ENCODE measurements at regions not wholly inside any gene's neighbourhood (a gene's known extent, or its start where the extent isn't known, plus 50 kb on each side); places are given as distances from the start of the nearest gene placed in this dataset.
"Not testable (repeated sequence)": the region's sequence is repeated elsewhere in the genome, so short reads cannot be mapped to it uniquely, and the experiment has no call there.

DNA sequence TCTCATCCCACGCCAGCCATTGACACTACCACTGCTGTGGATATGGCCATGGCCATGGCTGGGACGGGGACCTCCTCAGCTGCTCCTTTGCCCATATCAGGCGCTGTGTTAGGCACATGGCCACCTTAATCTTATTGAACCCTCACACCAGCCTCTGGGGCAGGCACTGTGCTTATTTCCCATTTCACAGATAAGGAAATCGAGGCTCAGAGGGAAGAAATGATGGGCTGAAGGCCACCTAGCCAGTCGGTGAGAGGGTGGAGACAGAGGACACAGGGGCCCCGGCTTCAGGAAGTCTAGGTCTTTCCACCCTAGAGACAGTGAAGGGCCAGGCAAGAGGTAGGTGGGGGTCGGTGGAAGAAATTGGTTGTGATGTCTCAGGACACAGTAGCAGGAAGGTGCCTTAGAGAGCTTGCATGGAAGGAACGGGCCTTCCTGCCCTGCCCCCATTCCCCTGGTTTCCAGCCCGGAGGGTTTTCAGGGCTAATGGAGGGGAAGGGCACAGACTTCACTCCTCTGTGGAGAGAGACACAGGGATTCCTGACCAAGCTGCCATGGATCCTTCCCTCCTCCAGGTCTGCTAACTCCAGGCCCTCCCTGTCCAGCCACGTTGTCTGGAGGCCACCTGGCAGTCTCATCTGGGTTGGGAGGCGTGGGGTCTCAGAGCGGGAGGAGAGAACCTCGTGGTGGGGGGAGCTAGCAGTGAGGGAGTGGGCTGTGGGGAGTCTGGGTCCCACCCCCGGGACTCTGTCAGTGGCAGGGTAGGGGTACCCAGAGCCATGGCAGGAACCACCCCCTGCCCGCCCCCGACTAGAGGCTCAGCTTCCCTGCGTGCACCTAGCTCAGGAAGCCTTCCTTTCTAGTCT, 120.4 kb downstream of the VEGFA start:
- intact Hi-C loops (cut with DNase I): no loop called here
- no peak for DNase-seq (ENCODE audit: missing footprints)
- no peak for ATAC-seq

DNA sequence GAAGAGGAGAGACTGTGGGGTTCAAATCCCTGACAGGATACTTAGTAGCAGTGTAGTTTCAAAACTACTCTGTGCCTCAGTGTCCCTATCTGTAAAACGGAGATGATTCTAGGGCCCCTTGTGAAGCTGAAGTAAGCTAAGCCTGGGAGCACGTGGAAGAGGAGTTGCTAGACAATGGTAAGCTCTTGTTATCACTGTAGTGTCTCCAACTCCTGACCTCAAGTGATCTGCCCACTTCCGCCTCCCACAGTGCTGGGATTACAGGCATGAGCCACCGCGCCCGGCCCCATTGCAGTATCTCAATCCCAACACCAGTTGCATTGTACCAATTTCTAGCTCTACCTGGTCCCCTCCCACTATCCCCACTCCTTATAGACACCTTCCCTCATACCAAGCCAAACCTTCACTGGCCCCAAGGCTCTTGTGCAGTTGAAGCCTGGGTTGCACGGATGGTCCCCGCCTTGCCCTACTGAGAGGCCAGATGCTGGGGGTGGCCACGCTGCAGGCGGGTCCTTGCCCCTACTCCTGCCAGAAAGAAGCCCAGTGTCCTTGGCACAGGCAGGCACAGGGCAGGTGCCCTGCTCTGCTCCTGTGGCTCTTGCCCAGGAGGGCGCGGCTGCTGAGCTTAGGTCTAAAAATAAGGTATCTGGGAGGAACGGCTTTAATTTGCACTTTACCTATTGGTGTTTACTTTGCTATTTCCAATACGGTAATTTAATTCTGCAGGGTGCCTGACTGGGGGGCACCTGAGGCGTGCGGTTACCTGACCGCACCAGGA, 118.1 kb downstream of the VEGFA start:
- DNase-seq (ENCODE audit: missing footprints): no peak
- ATAC-seq: peak; percentile 24

DNA sequence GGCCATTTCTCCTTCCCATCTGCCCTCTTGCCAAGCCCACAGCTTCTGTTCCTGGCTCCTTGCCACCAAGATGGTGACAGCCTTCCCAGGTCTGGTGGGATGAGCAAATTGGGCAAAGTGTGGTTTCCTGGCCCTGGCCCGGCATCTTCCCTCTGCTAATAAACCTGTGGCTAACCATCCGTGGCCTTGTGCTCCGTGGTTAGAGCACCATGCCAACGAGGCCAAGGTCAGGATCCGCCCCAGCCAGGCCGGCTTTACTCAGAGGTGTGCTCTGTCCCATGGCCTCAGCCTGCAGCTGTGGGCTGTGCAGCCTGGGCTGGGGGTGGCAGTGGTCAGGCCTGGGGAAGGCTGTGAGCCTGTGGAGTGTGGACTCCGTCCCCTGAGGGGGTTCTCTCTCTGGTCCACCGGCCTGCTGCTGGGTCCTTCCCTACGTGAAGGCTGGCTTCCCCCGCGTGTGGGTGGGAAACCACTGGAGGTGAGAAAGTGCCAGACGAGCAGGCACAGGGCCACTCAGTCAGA, 117.4 kb downstream of the VEGFA start:
- no peak for DNase-seq (ENCODE audit: missing footprints)
- ATAC-seq: no peak
- intact Hi-C loops (cut with DNase I): no loop called here

More for the DNA sequence above, 118.1 kb downstream of the VEGFA start:
- intact Hi-C loops (cut with DNase I): no loop called here

DNA sequence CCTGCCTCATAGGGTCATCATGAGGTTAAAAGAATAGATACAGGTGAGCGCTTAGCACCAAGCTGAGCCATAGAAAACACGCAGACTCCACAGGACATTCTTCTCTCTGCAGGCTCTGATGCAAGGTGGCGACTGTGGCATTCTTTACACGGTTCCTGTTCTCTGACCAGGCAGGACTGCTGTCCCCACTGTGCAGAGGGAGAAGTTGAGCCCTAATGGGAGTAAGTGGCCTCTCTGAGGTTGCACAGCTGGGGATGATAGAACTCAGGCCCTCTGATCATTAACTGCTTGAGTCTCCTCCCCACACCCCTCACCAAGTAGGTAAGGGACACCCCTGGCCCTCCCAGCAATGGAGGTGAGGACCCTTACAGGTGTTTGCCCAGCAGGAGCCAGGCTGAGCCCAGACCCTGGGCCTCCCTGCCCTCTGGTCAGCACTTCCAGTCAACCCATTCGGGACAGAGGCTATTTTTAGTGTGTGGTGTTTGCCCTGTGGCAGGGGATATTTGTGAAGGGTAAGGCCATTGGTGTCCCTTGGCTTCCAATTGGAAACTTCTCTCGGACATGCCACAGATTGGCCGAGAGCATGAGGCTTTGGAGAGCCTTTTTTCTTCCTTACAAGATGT, 116.8 kb downstream of the VEGFA start:
- ATAC-seq (no peak), DNase-seq (ENCODE audit: missing footprints) (no peak)
- intact Hi-C loops (cut with DNase I): no loop called here

DNA sequence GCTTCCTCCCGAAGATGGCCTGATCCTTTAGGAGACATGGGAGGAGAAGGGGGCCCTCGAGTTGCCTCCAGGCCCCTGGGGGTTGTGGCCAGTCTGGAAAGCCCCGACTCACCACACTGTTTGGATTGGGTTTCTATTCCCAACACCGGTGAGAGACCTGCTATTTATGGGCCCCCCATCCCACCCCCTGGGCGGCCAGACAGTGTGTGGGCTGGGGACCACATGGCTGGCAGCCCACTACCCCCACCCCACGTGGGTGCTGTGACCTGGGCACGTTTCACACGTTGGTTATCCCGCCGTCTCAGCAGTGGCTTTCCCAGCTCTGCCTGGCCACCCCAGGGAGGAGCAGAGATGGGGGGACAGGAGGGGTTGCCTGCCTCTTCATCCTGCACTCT, 116.1 kb downstream of the VEGFA start:
- ATAC-seq (no peak), DNase-seq (ENCODE audit: missing footprints) (no peak)
- intact Hi-C loops (cut with DNase I): no loop called here

DNA sequence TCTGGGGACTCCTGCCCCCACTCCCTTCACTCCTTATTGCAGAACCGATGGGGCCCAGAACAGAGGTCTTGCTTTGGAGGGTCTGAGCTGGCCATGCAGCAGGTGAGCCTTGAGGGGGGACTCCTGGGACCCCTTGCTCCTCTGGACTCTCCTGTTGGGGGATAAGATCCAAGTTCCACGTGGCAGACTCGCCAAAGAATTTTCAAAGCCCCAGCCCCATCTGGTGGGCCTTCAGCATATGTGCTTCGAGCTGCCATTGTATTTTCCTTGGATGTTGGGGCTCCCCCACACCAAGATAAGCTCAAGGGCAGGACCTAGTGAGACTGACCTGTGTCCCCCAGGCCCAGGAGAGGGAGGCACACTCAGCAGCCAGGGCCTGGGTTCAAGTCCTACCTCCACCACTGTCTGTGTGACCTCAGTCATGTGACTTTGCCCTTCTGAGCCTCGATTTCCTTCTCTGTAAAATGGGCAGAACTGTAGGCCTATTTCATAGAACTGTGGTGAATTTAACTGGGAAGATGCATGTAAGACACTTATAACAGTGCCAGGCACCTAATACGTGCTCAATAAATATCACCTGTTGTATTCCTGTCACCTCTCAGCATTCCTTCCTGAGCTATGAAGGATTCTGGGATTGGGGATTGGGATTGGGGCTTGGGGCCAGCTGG, 115.5 kb downstream of the VEGFA start:
- ATAC-seq: no peak
- intact Hi-C loops (cut with DNase I): no loop called here
- DNase-seq (ENCODE audit: missing footprints): no peak

DNA sequence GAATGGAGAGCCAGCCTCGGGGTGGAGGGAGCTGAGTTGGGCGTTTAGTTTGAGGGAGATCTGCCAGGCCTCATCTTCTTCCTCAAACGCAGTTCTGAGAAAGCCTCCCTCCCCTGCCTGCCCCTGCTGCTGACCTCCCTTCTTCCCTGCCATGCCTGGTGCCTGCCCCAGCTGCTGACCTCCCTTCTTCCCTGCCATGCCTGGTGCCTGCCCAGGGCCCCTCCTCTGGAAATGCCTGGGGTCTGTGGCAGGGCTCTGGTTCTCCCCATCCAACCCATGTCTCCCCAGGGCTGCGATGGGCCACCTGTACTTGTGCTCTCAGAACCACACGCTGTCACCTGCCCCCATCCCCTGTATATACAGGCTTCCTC, 114.6 kb downstream of the VEGFA start:
- ATAC-seq: peak; percentile 41
- no peak for DNase-seq (ENCODE audit: missing footprints)
- intact Hi-C loops (cut with DNase I): no loop called here

DNA sequence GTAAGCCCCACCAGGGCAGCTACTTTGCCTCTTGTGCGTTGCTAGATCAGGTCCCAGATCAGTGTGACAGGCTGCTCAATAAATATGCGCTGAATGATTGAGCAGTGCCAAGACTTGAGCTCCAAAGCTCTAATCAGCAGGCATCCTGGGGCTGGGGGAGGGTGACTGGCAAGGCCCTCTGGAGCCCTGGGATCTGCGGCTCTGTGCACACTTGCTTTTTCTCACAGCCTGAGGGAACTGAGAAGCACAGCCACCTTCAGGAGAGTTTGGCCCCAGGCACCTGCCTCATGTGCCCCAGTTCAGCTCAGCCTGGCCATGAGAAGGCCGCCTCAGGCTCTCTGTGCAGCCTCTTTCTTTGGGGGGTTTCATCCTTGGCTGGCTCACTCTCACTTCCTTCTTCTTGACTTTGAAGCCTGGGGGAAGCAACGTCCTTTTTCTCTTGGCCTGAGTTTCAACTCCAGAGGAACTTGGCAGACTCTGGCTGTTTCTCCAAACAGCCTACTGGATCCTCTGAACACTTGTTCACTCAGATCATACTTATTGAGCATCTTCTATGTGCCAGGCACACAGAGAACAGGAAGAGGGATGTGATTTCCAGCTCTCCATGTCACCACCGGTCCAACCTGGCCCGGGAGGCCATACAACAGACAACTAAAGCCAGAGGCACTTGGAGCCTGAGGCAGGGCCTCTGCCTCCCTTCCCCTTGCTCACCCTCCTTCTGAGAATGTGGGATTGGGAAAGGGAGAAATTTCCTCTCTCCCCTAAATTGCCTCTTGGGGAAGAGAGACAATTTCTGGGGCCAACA, 114.0 kb downstream of the VEGFA start:
- intact Hi-C loops (cut with DNase I): no loop called here
- ATAC-seq: no peak

DNA sequence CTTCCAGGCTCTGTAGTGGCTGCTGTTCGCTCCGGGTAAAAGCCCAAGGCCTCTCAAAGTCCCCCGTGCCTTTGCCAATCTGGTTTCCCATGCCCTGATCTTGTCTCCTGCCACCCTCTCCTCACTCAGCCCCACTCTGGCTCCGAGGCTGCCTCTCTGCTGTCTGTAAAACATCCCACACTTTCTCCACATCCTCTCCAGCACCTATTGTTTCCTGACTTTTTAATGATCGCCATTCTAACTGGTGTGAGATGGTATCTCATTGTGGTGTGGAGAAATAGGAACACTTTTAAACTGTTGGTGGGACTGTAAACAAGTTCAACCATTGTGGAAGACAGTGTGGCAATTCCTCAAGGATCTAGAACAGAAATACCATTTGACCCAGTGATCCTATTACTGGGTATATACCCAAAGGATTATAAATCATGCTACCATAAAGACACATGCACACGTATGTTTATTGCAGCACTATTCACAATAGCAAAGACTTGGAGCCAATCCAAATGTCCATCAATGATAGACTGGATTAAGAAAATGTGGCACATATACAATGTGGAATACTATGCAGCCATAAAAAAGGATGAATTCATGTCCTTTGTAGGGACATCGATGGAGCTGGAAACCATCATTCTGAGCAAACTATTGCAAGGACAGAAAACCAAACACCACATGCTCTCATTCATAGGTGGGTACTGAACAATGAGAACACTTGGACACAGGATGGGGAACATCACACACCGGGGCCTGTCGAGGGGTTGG, 112.9 kb downstream of the VEGFA start:
- ATAC-seq; DNase-seq (ENCODE audit: missing footprints); intact Hi-C loops (cut with DNase I): not testable (repeated sequence)

More for the DNA sequence above, 114.0 kb downstream of the VEGFA start:
- DNase-seq (ENCODE audit: missing footprints): no peak

DNA sequence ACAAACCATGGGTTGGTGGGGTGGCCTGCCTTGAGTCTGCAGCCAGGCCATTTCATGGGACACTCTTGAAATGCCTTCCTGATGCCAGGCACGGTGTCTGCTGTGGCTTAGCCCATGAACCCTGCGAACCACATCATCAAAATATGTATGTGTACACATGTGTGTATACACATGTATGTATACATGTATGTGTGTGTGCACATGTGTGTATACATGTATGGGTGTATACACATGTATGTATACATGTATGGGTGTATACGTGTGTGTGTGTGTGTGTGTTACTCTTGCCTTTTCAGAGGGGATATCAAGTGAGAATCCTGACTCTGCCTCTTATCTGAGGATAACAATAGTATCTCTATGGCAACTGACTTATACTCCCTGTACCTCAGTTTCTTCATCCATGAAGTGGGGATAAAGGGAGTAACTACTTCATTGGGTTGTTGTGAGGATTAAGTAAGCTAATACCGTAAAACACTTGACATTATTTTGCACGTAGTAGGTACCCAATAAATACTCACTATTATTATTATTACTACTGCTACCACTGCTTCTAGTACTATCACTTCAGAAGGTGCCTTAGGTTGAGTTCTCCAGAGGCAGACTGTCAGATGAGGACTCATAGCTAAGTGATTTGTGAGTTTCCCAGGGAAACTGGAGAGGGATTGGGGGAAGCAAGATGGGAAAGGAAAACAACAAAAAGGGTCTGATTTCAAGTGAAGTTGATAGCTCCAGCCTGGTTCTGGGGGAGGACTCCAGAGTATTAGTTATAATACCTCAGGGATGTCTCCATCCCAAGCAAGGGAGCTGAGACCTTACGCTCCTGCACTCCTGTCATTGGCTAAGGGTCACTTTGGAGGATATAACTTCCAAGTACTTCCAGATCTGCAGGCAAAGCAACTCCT, 110.5 kb downstream of the VEGFA start:
- no peak for DNase-seq (ENCODE audit: missing footprints)
- intact Hi-C loops (cut with DNase I): no loop called here

DNA sequence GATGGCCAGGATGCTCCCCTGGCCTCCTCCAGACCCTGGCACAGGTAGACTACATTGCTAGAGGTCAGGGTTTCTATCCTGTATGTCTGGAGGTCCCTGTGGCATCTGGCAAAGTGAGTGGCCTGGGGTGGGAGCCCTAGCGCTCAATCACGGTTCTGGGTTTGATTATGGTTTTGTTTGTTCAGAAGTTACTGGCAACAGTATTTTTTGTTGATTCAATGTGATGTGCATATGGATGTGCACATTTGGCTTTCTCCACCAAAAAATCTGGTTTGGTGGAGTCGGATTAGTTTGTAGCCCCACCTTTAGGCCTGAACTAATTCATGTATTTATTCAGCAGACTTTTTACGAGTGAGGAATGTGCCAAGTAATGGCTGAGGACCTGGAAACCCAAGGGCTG, 109.7 kb downstream of the VEGFA start:
- no peak for DNase-seq (ENCODE audit: missing footprints)
- ATAC-seq: no peak
- intact Hi-C loops (cut with DNase I): no loop called here

More for the DNA sequence above, 110.5 kb downstream of the VEGFA start:
- no peak for ATAC-seq

DNA sequence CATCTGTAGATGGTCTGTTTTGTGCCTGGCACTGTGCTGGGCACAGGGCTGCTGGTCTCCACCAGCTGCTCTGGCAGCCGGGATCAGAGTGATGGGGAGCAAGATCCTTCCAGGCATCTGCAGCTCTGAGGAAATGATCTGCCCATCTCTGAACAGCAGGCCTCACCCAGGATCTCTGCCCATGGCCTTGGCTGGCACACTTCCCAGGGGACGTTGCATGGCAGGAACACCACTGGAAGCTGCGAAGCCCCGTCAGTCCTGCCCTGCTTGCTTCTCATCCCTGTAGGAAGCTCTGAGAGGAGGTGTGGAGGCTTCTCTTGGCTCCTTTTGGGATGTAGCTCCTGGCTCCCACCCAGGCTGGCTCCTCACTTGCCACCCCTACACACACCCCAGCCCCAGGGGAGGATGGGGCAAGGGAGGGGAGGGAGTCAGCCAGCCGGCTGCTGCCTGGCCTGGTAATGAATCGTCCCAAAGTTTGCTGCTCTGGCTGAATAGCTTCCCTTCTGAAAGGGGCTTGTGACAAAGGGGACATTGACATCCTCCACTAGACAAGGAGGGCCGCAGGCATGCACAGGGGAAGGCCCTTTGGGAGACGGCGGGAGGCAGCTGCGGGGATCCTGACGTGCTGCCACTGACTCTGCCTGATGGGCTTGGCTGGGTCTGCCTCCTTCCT, 108.9 kb downstream of the VEGFA start:
- intact Hi-C loops (cut with DNase I): no loop called here
- no peak for DNase-seq (ENCODE audit: missing footprints)

DNA sequence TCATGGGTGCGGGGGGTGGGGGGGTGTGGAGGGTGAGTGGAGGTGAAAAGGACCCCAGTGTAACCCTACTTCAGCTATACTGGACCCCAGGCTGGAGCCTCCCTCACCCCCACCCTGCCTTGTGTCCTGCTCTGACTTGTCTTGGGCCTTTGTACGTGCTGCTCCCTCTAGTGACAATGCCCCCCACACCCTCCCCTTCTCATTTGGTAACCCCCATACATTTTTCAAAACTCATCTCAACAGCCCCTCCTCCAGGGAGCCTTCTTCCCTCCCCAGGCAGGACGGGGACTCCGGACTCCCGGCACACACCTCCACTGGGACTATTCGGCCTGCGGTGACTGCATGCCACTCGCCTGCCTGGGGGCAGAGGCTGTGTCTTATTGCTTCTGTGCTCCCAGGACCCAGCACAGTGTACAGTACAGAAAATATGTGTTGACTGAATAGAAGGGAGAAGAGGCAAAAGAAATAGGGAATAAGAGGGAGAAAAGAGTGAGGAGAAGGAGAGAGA, 108.2 kb downstream of the VEGFA start:
- DNase-seq (ENCODE audit: missing footprints) (no peak), ATAC-seq (no peak)
- intact Hi-C loops (cut with DNase I): no loop called here

More for the DNA sequence above, 108.9 kb downstream of the VEGFA start:
- no peak for ATAC-seq

DNA sequence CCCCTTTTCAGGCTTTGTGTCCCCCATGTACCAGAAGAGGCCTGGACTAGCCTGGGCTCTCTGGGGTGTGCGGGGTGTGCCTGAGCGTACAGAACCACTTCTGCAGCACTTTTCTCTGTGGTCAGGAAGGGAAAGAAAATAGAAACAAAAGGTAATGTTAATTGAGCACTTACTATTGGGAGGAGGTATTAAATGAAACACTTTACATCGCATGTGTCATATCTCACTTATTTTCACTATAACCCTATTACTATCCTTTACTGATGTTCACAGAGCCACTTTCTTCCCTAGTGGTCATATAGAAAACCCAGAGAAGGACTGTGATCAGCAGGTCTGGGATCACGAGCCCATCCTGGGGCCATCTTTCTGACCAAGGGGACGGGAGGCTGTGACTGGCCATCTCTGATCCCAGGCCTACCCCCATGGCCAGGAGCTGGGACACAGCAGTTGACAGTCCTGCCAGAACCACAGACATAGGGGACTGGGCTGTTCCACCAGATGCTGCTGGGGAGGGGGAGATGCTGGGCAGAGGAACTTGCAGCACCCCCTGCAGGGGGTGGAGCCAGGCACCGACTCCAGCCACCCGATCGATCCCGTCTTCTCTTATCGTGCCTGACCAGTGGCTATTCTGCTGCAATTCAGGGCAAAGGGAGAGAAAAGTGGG, 107.6 kb downstream of the VEGFA start:
- intact Hi-C loops (cut with DNase I): no loop called here
- DNase-seq (ENCODE audit: missing footprints) (no peak), ATAC-seq (no peak)

DNA sequence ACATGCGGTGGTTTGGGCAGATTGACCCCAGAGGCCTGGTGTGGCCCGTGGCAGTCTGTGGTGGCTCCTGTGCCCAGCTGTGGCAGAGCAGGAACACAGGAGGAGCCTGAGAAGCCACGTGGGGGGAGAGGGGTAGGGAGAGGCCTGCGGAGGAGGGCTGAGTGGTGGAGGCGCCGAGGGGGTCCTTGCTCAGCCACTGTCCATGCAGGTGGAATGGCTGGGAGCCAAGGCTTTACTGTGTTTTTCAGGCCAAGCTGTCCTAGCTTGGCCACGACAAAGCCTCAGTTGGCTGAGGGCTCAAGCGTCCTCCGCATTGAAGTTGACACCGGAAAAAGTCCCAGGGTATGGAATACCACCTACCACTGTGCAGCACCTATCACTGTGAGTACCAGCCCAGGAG, 107.0 kb downstream of the VEGFA start:
- ATAC-seq (no peak), DNase-seq (ENCODE audit: missing footprints) (no peak)
- intact Hi-C loops (cut with DNase I): no loop called here

Data from Right ventricle myocardium inferior (tissue), 1 donor.